Fibroblast of skin of left biceps (primary cell): ENCODE measurements at regions not wholly inside any gene's neighbourhood (a gene's known extent, or its start where the extent isn't known, plus 50 kb on each side); places are given as distances from the start of the nearest gene placed in this dataset.

ENCODE experiments used
- DNase-seq, 2 experiments: peaks; one replicate each; pipeline ENCODE4 v3.0.0-alpha.2; 2013; ENCODE audit warnings: low read depth in 2 of 2

DNA sequence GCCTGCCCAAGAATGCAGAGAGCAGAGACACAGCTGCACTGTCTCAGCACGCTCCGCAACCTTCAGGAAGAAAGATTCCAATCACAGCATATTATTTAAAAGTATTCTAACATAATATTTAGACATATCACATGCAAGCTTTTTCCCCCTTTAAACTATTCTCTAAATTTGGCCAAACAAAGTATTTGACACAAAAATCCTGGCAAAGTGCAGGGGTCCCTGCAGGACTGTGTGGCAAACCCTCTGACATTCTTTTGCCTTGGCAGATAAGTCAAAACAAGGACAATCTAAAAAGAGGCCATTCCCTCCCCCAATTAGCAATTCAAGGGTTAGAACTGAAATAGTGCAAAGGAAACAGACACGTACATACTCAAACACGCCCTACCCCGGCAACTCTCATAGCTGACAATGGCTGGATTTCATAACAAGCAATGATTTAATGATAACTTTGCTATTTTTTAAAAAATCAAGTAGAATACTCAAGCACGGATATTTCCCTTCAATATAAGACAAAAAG, 225.3 kb downstream of the MRPL39 start:
- DNase-seq = no peak

DNA sequence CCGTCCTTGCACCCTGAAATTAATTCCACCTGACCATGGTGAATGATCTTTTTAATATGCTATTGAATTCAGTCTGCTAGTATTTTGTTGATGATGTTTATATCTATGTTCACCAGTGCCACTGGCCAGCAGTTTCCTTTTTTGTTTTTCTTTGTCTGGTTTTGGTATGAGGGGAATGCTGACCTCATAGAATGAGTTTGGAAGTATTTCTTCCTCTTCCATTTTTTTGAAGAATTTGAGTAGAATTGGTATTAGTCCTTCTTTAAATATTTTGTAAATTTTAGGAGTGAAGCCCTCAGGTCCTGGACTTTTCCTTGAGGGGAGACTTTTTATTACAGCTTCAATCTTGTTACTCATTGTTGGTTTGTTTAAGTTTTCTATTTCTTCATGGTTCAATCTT, 231.6 kb downstream of the MRPL39 start:
- no peak for DNase-seq

DNA sequence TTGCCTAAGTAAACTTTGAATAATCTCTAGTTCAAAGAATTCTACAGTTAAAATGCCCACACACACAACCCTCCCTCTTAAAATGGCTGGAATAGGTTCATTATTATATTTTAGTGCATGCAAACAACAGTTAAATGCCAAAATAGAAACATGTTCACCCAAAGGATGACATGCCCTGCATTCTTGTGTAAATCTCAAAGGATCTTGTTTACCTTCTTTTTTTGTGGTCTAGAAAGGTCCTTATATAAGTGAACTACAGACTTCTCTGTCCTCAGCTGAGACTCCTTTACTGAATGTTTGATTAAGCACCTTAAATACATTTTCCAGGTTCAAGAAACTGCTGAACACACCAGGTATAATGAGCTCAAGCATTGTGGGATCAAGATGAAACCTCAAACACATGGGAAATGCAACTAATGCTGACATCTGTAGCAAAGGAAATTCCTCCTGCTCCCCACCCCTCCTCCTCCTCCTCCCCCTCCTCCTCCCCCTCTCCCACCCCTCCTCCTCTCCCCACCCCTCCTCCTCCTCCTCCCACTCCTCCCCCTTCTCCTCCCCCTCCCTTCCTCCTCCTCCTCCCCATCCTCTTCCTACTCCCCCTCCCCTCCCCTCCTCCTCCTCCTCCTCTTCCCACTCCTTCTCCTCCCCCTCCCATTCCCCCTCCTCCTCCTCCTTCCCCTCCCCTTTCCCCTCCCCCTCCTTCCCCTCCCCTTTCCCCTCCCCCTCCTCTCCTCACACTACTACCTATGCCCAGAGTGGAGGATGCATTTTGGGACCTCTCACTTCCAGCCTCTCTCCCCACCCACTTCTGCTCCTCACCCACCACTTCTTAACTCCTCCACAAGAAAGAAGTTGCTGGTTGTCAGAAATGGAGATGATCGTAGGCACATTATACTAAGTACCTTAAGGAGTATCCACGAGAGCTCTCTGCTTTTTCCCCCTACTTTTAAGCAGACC, 233.9 kb downstream of the MRPL39 start:
- DNase-seq = no peak

GRCh38 chr21:25371841-25372425, 235.3 kb downstream of the MRPL39 start:
- no peak for DNase-seq

DNA sequence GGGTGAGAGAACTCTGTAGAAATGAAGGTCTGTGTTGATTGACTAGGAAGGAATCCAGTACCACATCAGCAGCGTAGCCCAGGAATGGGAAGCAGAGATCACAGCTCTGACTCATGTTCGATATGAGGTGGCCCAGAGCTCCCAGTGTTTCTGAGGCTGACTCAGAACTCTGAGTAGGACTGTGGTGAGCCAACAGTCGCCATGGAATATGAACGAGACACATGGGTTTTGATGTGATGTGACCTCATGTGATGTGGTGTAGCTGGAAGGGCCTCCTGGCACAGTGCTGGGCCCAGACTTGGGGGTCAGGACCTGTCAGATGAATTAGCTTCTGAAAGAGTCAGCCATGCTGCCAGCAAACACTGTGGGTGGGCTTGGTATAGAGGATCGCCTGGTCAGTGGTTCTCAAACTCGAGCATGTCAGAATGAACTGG, 237.0 kb downstream of the MRPL39 start:
- DNase-seq = peak; percentile 93 to 94

DNA sequence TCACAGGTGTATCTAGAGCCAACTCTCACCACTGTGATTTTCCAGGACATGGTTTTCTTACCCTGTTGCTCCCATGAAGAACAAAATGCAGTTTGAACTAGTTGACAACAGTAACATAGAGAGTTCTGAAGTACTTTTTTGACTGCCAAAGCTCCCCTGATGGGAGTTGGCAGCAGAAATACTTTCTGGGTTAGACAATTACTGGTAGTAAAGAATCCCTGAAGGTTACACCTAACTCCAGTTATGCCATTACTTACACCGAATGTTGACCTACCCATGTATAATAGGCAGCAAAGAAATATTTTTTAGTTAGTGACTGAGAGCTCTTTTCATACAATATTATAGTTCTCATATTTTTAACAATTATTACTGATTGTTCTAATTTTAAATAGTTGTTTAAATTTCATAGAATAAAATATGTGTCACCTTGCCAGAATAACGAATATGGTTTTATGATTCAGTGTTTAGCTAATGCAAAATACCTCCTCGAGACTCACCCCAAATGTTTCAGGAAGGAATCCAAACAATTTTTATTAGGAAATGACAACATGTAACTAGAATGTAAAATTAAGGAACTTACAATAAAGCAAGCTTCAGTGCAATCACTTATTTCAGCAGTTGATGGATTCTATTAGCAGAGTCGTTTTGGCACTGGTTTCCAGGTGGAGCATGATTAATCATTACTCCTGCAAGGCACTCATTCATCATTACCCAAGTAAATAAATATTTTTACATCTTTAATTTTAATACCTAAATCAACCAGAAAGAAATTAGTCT, 237.6 kb downstream of the MRPL39 start:
- peak; percentile 80 to 84 for DNase-seq

GRCh38 chr21:25368531-25368930, 238.8 kb downstream of the MRPL39 start:
- DNase-seq = no peak

- no peak for DNase-seq
Observed at GRCh38 chr21:25366116-25366515, 241.2 kb downstream of the MRPL39 start.

- no peak for DNase-seq
Observed at GRCh38 chr21:25362375-25363267, 244.7 kb downstream of the MRPL39 start.

DNA sequence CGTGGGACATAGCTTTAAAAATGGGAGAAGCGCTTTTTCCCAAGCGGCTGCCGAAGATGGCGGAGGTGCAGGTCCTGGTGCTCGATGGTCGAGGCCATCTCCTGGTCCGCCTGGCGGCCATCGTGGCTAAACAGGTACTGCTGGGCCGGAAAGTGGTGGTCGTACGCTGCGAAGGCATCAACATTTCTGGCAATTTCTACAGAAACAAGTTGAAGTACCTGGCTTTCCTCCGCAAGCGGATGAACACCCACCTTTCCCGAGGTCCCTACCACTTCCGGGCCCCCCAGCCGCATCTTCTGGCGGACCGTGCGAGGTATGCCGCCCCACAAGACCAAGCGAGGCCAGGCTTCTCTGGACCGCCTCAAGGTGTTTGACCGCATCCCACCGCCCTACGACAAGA, 245.5 kb downstream of the MRPL39 start:
- no peak for DNase-seq

GRCh38 chr21:25361097-25361496, 246.2 kb downstream of the MRPL39 start:
- DNase-seq = no peak

GRCh38 chr21:25360593-25360992, 246.7 kb downstream of the MRPL39 start:
- DNase-seq = no peak

GRCh38 chr21:25359724-25360123, 247.6 kb downstream of the MRPL39 start:
- DNase-seq = no peak

DNA sequence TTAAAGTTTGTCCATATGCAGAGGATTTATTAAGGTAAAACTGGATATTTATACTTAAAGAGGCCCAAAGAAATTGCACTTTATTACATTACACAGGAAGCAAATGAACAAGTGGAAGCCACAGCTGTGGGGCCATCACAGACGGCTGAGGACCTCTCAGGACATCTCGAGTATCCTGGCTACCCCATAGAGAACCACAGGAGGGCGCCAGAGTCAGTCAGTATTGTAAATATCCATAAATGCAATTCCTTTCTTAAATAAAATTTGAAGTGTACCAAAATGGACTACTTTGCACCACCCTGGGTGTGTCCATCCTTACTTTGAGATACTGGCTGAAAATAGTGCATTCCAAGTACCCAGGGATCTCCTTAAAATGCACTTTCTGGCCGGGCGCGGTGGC, 257.2 kb downstream of the MRPL39 start:
- no peak for DNase-seq

DNA sequence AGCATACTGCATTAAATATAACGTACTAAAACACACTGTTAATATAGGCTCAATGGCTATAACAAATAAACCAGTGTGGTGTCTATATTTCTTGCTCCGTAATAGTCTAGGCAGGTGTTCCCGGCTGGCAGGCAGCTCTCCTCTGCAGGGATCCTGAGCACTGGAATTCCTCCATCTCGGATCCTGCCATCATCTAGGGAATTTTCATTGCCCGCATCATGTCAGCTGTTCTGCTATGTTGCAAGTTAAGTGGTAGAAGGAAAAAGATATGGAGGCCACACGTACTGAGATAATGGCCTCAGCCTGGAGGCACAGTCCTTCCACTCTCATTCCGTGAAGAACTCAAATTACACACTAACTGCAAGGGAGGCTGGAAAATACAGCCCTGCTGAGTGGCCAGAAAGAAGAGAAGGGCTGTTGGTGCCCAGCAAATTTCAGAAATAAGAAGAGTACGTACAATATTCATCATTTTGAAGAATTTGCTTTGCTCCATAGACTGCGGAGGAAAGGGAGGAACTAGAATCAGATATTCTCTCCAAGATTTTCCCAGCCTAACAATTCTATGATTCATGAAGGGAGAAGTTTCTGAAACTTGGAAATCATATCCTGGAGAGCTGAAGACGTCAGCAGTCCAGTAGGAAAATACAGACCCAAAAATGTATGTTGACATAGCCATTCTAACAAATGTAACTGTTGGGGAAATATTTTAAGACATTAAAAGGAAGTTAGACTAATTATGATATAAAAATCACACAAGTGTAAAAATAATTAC, 263.3 kb downstream of the MRPL39 start:
- no peak for DNase-seq

DNA sequence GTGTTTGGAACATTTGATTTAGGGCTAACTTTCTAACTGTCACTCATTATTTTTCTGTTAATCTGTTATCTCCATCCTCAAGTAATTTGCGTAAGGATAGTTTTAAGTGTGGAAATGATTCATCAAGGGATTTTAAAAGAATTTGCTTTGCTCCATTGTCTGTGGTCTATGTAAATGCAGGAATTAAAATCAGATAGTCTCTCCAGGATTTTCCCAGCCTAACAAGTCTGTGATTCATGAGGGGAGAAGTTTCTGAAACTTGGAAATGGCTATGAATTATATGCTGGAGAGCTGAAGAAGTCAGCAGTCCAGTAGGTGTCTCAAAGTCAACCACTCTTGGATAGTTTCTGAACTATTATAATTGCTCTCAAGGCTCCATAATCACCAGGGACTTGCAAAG, 264.5 kb downstream of the MRPL39 start:
- peak; percentile 73 to 76 for DNase-seq

DNA sequence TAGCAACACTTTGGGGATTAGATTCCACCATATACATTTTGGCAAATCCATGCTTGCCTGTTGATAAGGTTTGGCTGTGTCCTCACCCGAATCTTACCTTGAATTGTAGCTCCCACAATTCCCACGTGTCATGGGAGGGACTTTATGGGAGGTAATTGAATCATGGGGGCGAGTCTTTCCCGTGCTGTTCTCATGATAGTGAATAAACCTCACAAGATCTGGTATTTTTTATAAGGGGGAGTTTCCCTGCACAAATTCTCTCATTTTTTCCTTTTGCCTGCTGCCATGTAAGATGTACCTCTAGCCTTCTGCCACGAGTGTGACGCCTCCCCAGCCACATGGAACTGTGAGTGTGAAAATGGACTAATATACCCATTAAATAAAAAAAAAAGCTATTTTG, 265.3 kb downstream of the MRPL39 start:
- no peak for DNase-seq

DNA sequence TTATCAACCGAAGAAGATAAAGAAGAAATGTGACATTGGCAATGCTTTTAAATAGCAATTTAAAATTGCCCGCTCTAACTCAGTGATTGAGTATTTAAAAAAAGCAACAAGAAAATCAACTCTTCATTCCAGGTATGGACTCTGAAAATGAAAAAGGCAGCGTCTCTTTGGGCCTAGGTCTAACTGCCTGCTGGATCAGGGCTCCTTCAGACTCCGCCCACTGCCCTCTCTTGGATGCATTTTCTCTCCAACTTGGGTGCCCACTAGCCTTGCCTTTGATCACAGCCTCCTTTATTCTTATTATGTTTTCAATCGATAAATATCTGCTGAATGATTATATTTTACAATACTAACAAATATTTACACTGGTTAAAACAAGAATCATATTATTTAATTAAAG, 268.9 kb downstream of the MRPL39 start:
- DNase-seq = no peak

- no peak for DNase-seq
Observed at GRCh38 chr21:25334046-25334730, 273.1 kb downstream of the MRPL39 start.

DNA sequence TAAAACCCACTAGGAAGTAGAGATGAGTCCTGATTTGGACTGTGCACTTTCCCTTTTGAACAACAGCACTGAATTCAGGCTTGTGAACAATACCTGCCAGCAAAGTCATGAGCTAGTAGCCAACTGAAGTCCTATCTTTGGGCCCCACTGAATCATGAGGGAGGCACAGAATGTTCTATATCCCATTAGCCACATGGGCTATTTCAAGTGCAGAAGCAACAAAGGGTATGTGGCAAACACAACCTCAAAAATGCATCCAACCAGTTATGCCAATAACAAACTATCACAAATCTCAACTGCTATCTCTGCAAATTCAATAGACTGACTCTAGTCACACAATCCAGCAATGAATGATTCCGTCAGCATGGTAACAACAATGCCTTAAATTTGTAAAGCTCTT, 276.0 kb downstream of the MRPL39 start:
- DNase-seq = no peak
